ENCODE measurements at regions not wholly inside any gene's neighbourhood (a gene's known extent, or its start where the extent isn't known, plus 50 kb on each side); places are given as distances from the start of the nearest gene placed in this dataset.

DNA sequence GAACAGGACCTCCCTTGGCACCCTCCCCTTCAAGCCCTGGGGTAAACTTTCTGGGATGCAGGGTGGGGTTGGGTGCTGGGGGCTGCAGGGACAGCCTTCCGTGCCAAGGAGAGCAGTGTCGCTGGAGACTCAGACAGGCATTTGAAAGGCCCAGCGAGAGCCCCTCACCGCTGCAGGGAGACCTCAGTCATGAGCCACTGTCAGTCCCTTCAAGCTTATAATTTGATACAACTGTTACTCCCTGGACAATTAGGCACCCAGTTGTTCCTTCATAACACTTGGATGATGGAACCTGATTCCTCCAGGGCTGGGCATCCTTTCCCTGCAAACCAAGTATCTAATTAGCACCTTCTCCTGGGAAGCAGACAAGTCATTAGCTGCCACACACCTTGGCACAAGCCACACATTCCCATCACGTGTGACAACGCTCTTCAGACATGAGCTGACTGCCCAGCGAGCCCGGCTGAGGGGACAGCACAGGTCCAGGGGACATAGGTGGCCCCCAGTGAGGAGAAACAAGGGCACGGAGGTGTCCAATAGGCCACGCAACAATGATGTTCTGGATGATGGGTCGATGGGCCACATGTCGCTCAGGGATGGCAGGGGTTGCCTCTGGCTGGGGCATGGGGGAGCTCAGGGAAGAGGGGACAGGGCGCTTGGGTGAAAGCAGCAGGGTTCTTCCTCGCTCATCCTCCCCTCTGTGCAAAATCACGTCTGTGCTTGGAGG lies 59.6 kb downstream of the KCNF1 start:
- TF ChIP-seq, protein P1, sequence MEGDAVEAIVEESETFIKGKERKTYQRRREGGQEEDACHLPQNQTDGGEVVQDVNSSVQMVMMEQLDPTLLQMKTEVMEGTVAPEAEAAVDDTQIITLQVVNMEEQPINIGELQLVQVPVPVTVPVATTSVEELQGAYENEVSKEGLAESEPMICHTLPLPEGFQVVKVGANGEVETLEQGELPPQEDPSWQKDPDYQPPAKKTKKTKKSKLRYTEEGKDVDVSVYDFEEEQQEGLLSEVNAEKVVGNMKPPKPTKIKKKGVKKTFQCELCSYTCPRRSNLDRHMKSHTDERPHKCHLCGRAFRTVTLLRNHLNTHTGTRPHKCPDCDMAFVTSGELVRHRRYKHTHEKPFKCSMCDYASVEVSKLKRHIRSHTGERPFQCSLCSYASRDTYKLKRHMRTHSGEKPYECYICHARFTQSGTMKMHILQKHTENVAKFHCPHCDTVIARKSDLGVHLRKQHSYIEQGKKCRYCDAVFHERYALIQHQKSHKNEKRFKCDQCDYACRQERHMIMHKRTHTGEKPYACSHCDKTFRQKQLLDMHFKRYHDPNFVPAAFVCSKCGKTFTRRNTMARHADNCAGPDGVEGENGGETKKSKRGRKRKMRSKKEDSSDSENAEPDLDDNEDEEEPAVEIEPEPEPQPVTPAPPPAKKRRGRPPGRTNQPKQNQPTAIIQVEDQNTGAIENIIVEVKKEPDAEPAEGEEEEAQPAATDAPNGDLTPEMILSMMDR (conservative IDR thresholded peaks at IDR 0.05; ENCODE audit: low read depth, low read length): no peak
- no peak for TF ChIP-seq EZH2 (IDR thresholded peaks at IDR 0.05; ENCODE audit: borderline replicate concordance, low read depth, low read length, poor library complexity, severe bottlenecking)
